ENCODE measurements at regions not wholly inside any gene's neighbourhood (a gene's known extent, or its start where the extent isn't known, plus 50 kb on each side); places are given as distances from the start of the nearest gene placed in this dataset.
A peak's percentile ranks its signal among the peaks of the same experiment; 100 is the strongest.

- no peak overlapping the region for H2AFZ ChIP-seq (ENCODE audit: low read length)
- no peaks in the 10 kb centered on the region for H4K20me1 ChIP-seq (ENCODE audit: low read length)
- H3K4me1 ChIP-seq (ENCODE audit: insufficient read depth, low read length): no peaks in the 10 kb centered on the region
- TF ChIP-seq EZH2 (IDR thresholded peaks at IDR 0.05; ENCODE audit: low read length, unreplicated experiment) (no peak), EZH2phosphoT487 (IDR thresholded peaks at IDR 0.05; ENCODE audit: borderline replicate concordance, low read length) (no peak)
- TF ChIP-seq, protein P1, sequence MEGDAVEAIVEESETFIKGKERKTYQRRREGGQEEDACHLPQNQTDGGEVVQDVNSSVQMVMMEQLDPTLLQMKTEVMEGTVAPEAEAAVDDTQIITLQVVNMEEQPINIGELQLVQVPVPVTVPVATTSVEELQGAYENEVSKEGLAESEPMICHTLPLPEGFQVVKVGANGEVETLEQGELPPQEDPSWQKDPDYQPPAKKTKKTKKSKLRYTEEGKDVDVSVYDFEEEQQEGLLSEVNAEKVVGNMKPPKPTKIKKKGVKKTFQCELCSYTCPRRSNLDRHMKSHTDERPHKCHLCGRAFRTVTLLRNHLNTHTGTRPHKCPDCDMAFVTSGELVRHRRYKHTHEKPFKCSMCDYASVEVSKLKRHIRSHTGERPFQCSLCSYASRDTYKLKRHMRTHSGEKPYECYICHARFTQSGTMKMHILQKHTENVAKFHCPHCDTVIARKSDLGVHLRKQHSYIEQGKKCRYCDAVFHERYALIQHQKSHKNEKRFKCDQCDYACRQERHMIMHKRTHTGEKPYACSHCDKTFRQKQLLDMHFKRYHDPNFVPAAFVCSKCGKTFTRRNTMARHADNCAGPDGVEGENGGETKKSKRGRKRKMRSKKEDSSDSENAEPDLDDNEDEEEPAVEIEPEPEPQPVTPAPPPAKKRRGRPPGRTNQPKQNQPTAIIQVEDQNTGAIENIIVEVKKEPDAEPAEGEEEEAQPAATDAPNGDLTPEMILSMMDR (conservative IDR thresholded peaks at IDR 0.05; ENCODE audit: low read depth, low read length): no peak
- intact Hi-C loops (cut with micrococcal nuclease): no loop called here
- H3K27me3 ChIP-seq (ENCODE audit: low read length): no peaks in the 10 kb centered on the region
- no TSS peak for BruUV-seq (replicated peaks)
- H3F3A ChIP-seq (ENCODE audit: low read length, unreplicated experiment): no peaks in the 10 kb centered on the region
- H3K36me3 ChIP-seq (ENCODE audit: low read depth, low read length): no peaks in the 10 kb centered on the region
- no peak overlapping the region for H3K4me2 ChIP-seq (ENCODE audit: low read length)
- no peaks in the 10 kb centered on the region for H3K9me3 ChIP-seq (ENCODE audit: low read length)
- peak; percentile 20; the same call in 1 of the 2 replicates for ATAC-seq
- H3K9ac ChIP-seq (ENCODE audit: low read length): no peak overlapping the region
- DNase-seq: no peak
- H3K79me2 ChIP-seq (ENCODE audit: low read length): no peaks in the 10 kb centered on the region
- ChIA-PET CTCF (no interaction called here), POLR2A (ENCODE audit: unreplicated experiment) (no interaction called here)
- no peak overlapping the region for H3K27ac ChIP-seq (ENCODE audit: low read length)
- H3K9me2 ChIP-seq (replicated peaks; ENCODE audit: low read length): no peaks in the 10 kb centered on the region
- H3K4me3 ChIP-seq (ENCODE audit: low read length): no peak overlapping the region
Measured at GRCh38 chr13:87736849-87737385, 65.7 kb downstream of the SLITRK5 start.

- no peak overlapping the region for H3K4me3 ChIP-seq (ENCODE audit: low read length)
- H3K9me3 ChIP-seq (ENCODE audit: low read length): no peaks in the 10 kb centered on the region
- no peak for DNase-seq
- ATAC-seq: no peak
- no peaks in the 10 kb centered on the region for H3F3A ChIP-seq (ENCODE audit: low read length, unreplicated experiment)
- no peak overlapping the region for H3K9ac ChIP-seq (ENCODE audit: low read length)
- no peak overlapping the region for H3K4me2 ChIP-seq (ENCODE audit: low read length)
- H3K4me1 ChIP-seq (ENCODE audit: insufficient read depth, low read length): no peaks in the 10 kb centered on the region
- TF ChIP-seq EZH2 (IDR thresholded peaks at IDR 0.05; ENCODE audit: low read length, unreplicated experiment) (no peak), EZH2phosphoT487 (IDR thresholded peaks at IDR 0.05; ENCODE audit: borderline replicate concordance, low read length) (no peak)
- TF ChIP-seq, protein P1 (conservative IDR thresholded peaks at IDR 0.05; ENCODE audit: low read depth, low read length): no peak
- CTCF ChIA-PET: no interaction called here
- intact Hi-C loops (cut with micrococcal nuclease): no loop called here
- no peaks in the 10 kb centered on the region for H3K79me2 ChIP-seq (ENCODE audit: low read length)
- H3K36me3 ChIP-seq (ENCODE audit: low read depth, low read length): no peaks in the 10 kb centered on the region
- H3K27ac ChIP-seq (ENCODE audit: low read length): no peak overlapping the region
- H2AFZ ChIP-seq (ENCODE audit: low read length): no peak overlapping the region
- H3K27me3 ChIP-seq (ENCODE audit: low read length): no peaks in the 10 kb centered on the region
- H4K20me1 ChIP-seq (ENCODE audit: low read length): no peaks in the 10 kb centered on the region
- no peaks in the 10 kb centered on the region for H3K9me2 ChIP-seq (replicated peaks; ENCODE audit: low read length)
- POLR2A ChIA-PET (ENCODE audit: unreplicated experiment): interaction anchor here (0.6 kb wide), 1 partner anchor 320 kb away, joined by 4 read pairs; no protein-coding TSS in a partner anchor
- BruUV-seq (replicated peaks): no TSS peak
Measured at GRCh38 chr13:87754097-87754496, 82.9 kb downstream of the SLITRK5 start.

DNA sequence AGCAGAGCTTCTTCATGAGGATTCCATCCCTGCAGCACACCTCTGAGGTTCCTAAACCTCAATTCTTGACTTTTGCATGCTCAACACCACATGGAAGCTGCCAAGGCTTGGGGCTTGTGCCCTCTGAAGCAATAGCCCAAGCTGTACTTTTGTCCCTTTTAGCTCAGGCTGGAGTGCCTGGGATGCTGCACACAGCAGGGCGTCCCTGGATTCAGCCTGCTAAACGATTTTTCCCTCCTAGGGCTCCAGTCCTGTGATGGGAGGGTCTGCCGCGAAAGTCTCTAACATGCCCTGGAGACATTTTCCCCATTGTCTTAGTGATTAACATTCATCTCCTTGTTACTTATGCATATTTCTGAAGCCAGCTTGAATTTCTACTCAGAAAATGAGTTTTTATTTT is 98.3 kb downstream of the SLITRK5 start:
- Histone ChIP-seq H3K9ac (ENCODE audit: low read length) (no peak overlapping the region), H2AFZ (ENCODE audit: low read length) (no peak overlapping the region), H3K4me2 (ENCODE audit: low read length) (no peak overlapping the region), H3K9me2 (replicated peaks; ENCODE audit: low read length) (no peaks in the 10 kb centered on the region), H3F3A (ENCODE audit: low read length, unreplicated experiment) (no peaks in the 10 kb centered on the region), H4K20me1 (ENCODE audit: low read length) (no peaks in the 10 kb centered on the region), H3K27ac (ENCODE audit: low read length) (no peak overlapping the region), H3K79me2 (ENCODE audit: low read length) (no peaks in the 10 kb centered on the region), H3K4me3 (ENCODE audit: low read length) (no peak overlapping the region), H3K9me3 (ENCODE audit: low read length) (no peaks in the 10 kb centered on the region), H3K27me3 (ENCODE audit: low read length) (no peaks in the 10 kb centered on the region), H3K4me1 (ENCODE audit: insufficient read depth, low read length) (no peaks in the 10 kb centered on the region), H3K36me3 (ENCODE audit: low read depth, low read length) (no peaks in the 10 kb centered on the region)
- no peak for TF ChIP-seq EZH2 (IDR thresholded peaks at IDR 0.05; ENCODE audit: low read length, unreplicated experiment)
- TF ChIP-seq, protein P1 (conservative IDR thresholded peaks at IDR 0.05; ENCODE audit: low read depth, low read length): no peak
- no peak for TF ChIP-seq EZH2phosphoT487 (IDR thresholded peaks at IDR 0.05; ENCODE audit: borderline replicate concordance, low read length)
- DNase-seq: no peak
- CTCF ChIA-PET: no interaction called here
- intact Hi-C loops (cut with micrococcal nuclease): no loop called here
- POLR2A ChIA-PET (ENCODE audit: unreplicated experiment): no interaction called here
- no TSS peak for BruUV-seq (replicated peaks)
- no peak for ATAC-seq
